ENCODE measurements at regions not wholly inside any gene's neighbourhood (a gene's known extent, or its start where the extent isn't known, plus 50 kb on each side); places are given as distances from the start of the nearest gene placed in this dataset.

DNA sequence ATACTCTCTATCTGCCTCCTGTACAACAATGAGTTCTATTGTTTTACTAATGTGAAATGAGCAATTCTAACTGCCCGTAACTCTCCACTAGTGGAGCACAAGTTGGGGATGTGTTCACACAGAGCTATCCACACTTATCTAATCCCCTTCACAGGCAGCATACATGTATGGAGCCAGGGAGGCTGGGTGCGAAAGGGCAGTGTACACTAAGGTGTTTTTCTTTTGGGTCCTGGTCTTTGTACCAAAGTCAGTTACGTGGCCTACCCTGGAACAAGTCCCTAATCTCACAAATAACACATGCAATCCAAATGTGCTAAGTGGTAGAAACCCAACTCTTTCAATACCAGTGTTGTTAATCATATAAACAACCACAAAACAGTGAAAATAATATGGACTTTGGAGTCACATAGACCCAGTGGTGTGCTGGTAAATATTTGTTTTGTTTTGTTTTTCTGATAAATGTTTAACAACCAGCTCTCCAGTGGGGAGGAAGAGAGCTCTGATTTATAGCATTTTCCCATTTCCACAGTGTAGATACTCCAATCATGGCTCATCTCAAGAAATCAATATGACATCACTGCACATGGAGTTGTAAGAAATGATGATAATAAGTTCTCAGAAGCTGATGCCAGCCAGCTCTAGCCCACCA, 319.9 kb upstream of the DUSP10 start:
- TF ChIP-seq, protein P1, sequence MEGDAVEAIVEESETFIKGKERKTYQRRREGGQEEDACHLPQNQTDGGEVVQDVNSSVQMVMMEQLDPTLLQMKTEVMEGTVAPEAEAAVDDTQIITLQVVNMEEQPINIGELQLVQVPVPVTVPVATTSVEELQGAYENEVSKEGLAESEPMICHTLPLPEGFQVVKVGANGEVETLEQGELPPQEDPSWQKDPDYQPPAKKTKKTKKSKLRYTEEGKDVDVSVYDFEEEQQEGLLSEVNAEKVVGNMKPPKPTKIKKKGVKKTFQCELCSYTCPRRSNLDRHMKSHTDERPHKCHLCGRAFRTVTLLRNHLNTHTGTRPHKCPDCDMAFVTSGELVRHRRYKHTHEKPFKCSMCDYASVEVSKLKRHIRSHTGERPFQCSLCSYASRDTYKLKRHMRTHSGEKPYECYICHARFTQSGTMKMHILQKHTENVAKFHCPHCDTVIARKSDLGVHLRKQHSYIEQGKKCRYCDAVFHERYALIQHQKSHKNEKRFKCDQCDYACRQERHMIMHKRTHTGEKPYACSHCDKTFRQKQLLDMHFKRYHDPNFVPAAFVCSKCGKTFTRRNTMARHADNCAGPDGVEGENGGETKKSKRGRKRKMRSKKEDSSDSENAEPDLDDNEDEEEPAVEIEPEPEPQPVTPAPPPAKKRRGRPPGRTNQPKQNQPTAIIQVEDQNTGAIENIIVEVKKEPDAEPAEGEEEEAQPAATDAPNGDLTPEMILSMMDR (IDR thresholded peaks at IDR 0.05 in 8 of 11, conservative IDR thresholded peaks at IDR 0.05 in 3 of 11): no peak
- TF ChIP-seq POLR2AphosphoS5 (IDR thresholded peaks at IDR 0.05): no peak
- no peak for TF ChIP-seq POLR2A (IDR thresholded peaks at IDR 0.05)
